Endodermal cell (in vitro differentiated cells): ENCODE measurements at regions not wholly inside any gene's neighbourhood (a gene's known extent, or its start where the extent isn't known, plus 50 kb on each side); places are given as distances from the start of the nearest gene placed in this dataset.
A peak's percentile ranks its signal among the peaks of the same experiment; 100 is the strongest.

Experiments
- DNase-seq: peaks from one replicate; pipeline ENCODE4 v3.0.0-alpha.2; 2017
- H3K27ac ChIP-seq: 2 replicates; pipeline ENCODE4 v1.5.1; 2013; ENCODE audit warnings: mild to moderate bottlenecking, low read depth, low read length, moderate library complexity
- H3K27me3 ChIP-seq: 2 replicates; pipeline ENCODE4 v1.6.1; 2013; ENCODE audit warnings: mild to moderate bottlenecking, low read length, moderate library complexity; ENCODE audit not compliant: insufficient read depth, control insufficient read depth, poor library complexity, severe bottlenecking
- H3K36me3 ChIP-seq: 2 replicates; pipeline ENCODE4 v1.7.0; 2013; ENCODE audit warnings: mild to moderate bottlenecking, low read length, moderate library complexity; ENCODE audit not compliant: control insufficient read depth, insufficient read depth
- H3K4me1 ChIP-seq: one replicate; pipeline ENCODE4 v1.7.0; 2013; ENCODE audit warnings: low read length; ENCODE audit not compliant: control insufficient read depth, insufficient read depth
- H3K4me3 ChIP-seq: 2 replicates; pipeline ENCODE4 v1.5.1; 2013; ENCODE audit warnings: mild to moderate bottlenecking, low read length, moderate library complexity
- H3K9ac ChIP-seq: 2 replicates; pipeline ENCODE4 v1.6.1; 2013; ENCODE audit warnings: mild to moderate bottlenecking, low read length, moderate library complexity; ENCODE audit not compliant: poor library complexity, severe bottlenecking; ENCODE audit errors: extremely low read depth
- H3K9me3 ChIP-seq: 2 replicates; pipeline ENCODE4 v1.6.1; 2013; ENCODE audit warnings: mild to moderate bottlenecking, low read length, moderate library complexity; ENCODE audit not compliant: control insufficient read depth
- H3K27ac Mint-ChIP-seq: 2 replicates; pipeline ENCODE4 v1.8.0; 2020; ENCODE audit warnings: mixed read lengths
- H3K27me3 Mint-ChIP-seq: 2 replicates; pipeline ENCODE4 v1.8.0; 2021; ENCODE audit warnings: mild to moderate bottlenecking, mixed read lengths; ENCODE audit not compliant: insufficient read depth
- H3K36me3 Mint-ChIP-seq: 2 replicates; pipeline ENCODE4 v1.8.0; 2020; ENCODE audit warnings: low read depth, mixed read lengths
- H3K4me1 Mint-ChIP-seq: 2 replicates; pipeline ENCODE4 v1.8.0; 2020; ENCODE audit warnings: mixed read lengths
- H3K4me3 Mint-ChIP-seq: 2 replicates; pipeline ENCODE4 v1.8.0; 2020; ENCODE audit warnings: mild to moderate bottlenecking, moderate library complexity, mixed read lengths
- H3K9me3 Mint-ChIP-seq: 2 replicates; pipeline ENCODE4 v1.8.0; 2020; ENCODE audit warnings: mild to moderate bottlenecking, mixed read lengths
- CTCF ChIP-seq: fragments of 200-600 bp; sonication (generic); conservative IDR thresholded peaks from 2 replicates; pipeline ENCODE4 v1.5.0; 2021; ENCODE audit warnings: antibody characterized with exemption, mild to moderate bottlenecking
- WGBS, 2 experiments: methylation state at CpG; one replicate each; pipeline versions ENCODE4 v1.1.5 to v1.1.7; 2013; ENCODE audit warnings: missing lambda C conversion rate in 2 of 2, mixed read lengths in 1 of 2; ENCODE audit not compliant: insufficient coverage in 1 of 2, insufficient read length in 1 of 2; 5-methylcytosine and 5-hydroxymethylcytosine counted together

- Mint-ChIP-seq H3K27ac (peak overlapping the region; percentile 33), H3K36me3 (no peaks in the 10 kb centered on the region), H3K9me3 (no peaks in the 10 kb centered on the region), H3K27me3 (no peaks in the 10 kb centered on the region), H3K4me3 (peak overlapping the region; percentile 40), H3K4me1 (peaks cover 14% of the 10 kb centered on the region)
- DNase-seq: peak; percentile 78
- no peaks in the 10 kb centered on the region for H3K9me3 ChIP-seq
- peak; percentile 75 for TF ChIP-seq CTCF
- H3K36me3 ChIP-seq: no peaks in the 10 kb centered on the region
- H3K4me1 ChIP-seq: no peaks in the 10 kb centered on the region
- H3K9ac ChIP-seq: no peak overlapping the region
- H3K4me3 ChIP-seq: no peak overlapping the region
- no peaks in the 10 kb centered on the region for H3K27me3 ChIP-seq
- no peak overlapping the region for H3K27ac ChIP-seq
- WGBS, 2 experiments: 45 to 51% methylated on average over 11 to 12 of the region's 12 CpGs
Observed at GRCh38 chr10:15439341-15439842, 68.3 kb upstream of the FAM171A1 start.

- no peaks in the 10 kb centered on the region for H3K36me3 ChIP-seq
- TF ChIP-seq CTCF: no peak
- H3K9ac ChIP-seq: no peak overlapping the region
- no peaks in the 10 kb centered on the region for H3K9me3 ChIP-seq
- no peaks in the 10 kb centered on the region for H3K4me1 ChIP-seq
- Mint-ChIP-seq H3K27me3 (no peaks in the 10 kb centered on the region), H3K4me1 (peaks cover 12% of the 10 kb centered on the region), H3K4me3 (no peak overlapping the region), H3K36me3 (no peaks in the 10 kb centered on the region), H3K27ac (no peak overlapping the region), H3K9me3 (no peaks in the 10 kb centered on the region)
- 94 to 95% methylated on average over 5 of the region's 5 CpGs for WGBS, 2 experiments
- no peak for DNase-seq
- no peak overlapping the region for H3K4me3 ChIP-seq
- H3K27ac ChIP-seq: no peak overlapping the region
- H3K27me3 ChIP-seq: no peaks in the 10 kb centered on the region
Observed at GRCh38 chr10:15436696-15437095, 65.6 kb upstream of the FAM171A1 start.

- Mint-ChIP-seq H3K4me3 (peak overlapping the region; percentile 46), H3K27me3 (no peaks in the 10 kb centered on the region), H3K4me1 (peaks cover 4% of the 10 kb centered on the region), H3K27ac (no peak overlapping the region), H3K9me3 (no peaks in the 10 kb centered on the region), H3K36me3 (no peaks in the 10 kb centered on the region)
- no peak overlapping the region for H3K4me3 ChIP-seq
- H3K9me3 ChIP-seq: no peaks in the 10 kb centered on the region
- 31 to 35% methylated on average over 8 to 9 of the region's 9 CpGs for WGBS, 2 experiments
- no peaks in the 10 kb centered on the region for H3K27me3 ChIP-seq
- H3K27ac ChIP-seq: no peak overlapping the region
- H3K4me1 ChIP-seq: no peaks in the 10 kb centered on the region
- no peaks in the 10 kb centered on the region for H3K36me3 ChIP-seq
- peak; percentile 87 for TF ChIP-seq CTCF
- H3K9ac ChIP-seq: no peak overlapping the region
- no peak for DNase-seq
Observed at GRCh38 chr10:15433850-15434537, 62.9 kb upstream of the FAM171A1 start.
